ENCODE measurements at regions not wholly inside any gene's neighbourhood (a gene's known extent, or its start where the extent isn't known, plus 50 kb on each side); places are given as distances from the start of the nearest gene placed in this dataset.
A peak's percentile ranks its signal among the peaks of the same experiment; 100 is the strongest.

GRCh38 chr1:55382806-55383305 lies 167.7 kb upstream of the USP24 start:
- Histone ChIP-seq H2BK12ac (ENCODE audit: low read length) (peak overlapping the region; percentile 47), H3K14ac (ENCODE audit: low read length) (no peak overlapping the region), H3K79me2 (ENCODE audit: control insufficient read depth, insufficient read depth, low read length, poor library complexity) (no peaks in the 10 kb centered on the region), H3K36me3 (ENCODE audit: control insufficient read depth in 1 of 2, insufficient read depth in 2 of 2, low read length in 2 of 2) (no peaks in the 10 kb centered on the region), H4K8ac (ENCODE audit: low read depth, low read length) (peak overlapping the region; percentile 12), H3K4ac (ENCODE audit: low read depth, low read length) (no peak overlapping the region), H2AK5ac (ENCODE audit: low read length) (peak overlapping the region; percentile 9), H3K79me1 (ENCODE audit: low read length) (peaks cover 18% of the 10 kb centered on the region), H4K12ac (ENCODE audit: low read depth, low read length) (no peak overlapping the region), H4K91ac (ENCODE audit: low read depth, low read length) (peak overlapping the region; percentile 34), H2BK120ac (ENCODE audit: insufficient read depth, low read length, poor library complexity) (peak overlapping the region; percentile 69), H2AFZ (ENCODE audit: insufficient read depth, low read length, poor library complexity) (no peak overlapping the region), H3K27ac (ENCODE audit: low read depth, low read length) (no peak overlapping the region), H2BK5ac (ENCODE audit: low read depth, low read length, poor library complexity) (no peak overlapping the region), H3K4me2 (ENCODE audit: low read length) (no peak overlapping the region), H3K9ac (ENCODE audit: low read length) (no peak overlapping the region), H3K27me3 (ENCODE audit: insufficient read depth, low read length) (no peaks in the 10 kb centered on the region), H3K9me3 (ENCODE audit: insufficient read depth, low read depth, low read length) (peaks cover 2% of the 10 kb centered on the region), H3K23ac (ENCODE audit: low read length) (no peak overlapping the region), H3K4me1 (ENCODE audit: control insufficient read depth in 1 of 2, insufficient read depth in 2 of 2, low read length in 2 of 2) (peaks cover 3 to 4% of the 10 kb centered on the region in 2 experiments), H3K18ac (ENCODE audit: low read length) (no peak overlapping the region), H3K4me3 (ENCODE audit: low read depth, low read length) (no peak overlapping the region)
- no peak for DNase-seq
- no CpG with 5 or more reads among the region's 11 CpGs for WGBS (ENCODE audit: extremely low coverage, insufficient coverage, insufficient read length)

DNA sequence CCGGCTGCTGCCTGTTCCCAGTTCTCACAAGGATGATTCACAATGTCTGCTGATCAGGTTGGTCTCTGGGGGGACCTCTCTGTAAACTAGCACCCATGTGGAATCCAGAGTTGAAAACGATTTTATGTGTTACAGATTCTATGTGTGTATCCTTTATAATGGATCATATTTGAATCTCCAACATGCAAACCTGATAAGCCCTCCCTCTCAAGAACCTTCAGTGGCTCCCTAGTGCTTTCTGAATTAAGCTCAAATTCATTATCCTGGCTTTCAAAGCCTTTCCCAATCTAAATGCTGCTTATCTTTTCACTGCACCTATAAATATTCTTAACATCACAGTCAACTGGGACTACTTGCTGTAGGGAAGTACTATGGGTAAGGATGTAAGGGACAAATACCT lies 166.8 kb upstream of the USP24 start:
- no peak overlapping the region for H4K12ac ChIP-seq (ENCODE audit: low read depth, low read length)
- no peak overlapping the region for H3K27ac ChIP-seq (ENCODE audit: low read depth, low read length)
- no peak overlapping the region for H3K14ac ChIP-seq (ENCODE audit: low read length)
- peaks cover 24% of the 10 kb centered on the region for H3K79me1 ChIP-seq (ENCODE audit: low read length)
- H3K9me3 ChIP-seq (ENCODE audit: insufficient read depth, low read depth, low read length) = peaks cover 2% of the 10 kb centered on the region
- no peaks in the 10 kb centered on the region for H3K36me3 ChIP-seq (ENCODE audit: control insufficient read depth in 1 of 2, insufficient read depth in 2 of 2, low read length in 2 of 2)
- H4K8ac ChIP-seq (ENCODE audit: low read depth, low read length) = no peak overlapping the region
- no peak overlapping the region for H2BK5ac ChIP-seq (ENCODE audit: low read depth, low read length, poor library complexity)
- no peak overlapping the region for H4K91ac ChIP-seq (ENCODE audit: low read depth, low read length)
- no CpG with 5 or more reads among the region's 2 CpGs for WGBS (ENCODE audit: extremely low coverage, insufficient coverage, insufficient read length)
- H2AFZ ChIP-seq (ENCODE audit: insufficient read depth, low read length, poor library complexity) = no peak overlapping the region
- H3K27me3 ChIP-seq (ENCODE audit: insufficient read depth, low read length) = no peaks in the 10 kb centered on the region
- H3K4me2 ChIP-seq (ENCODE audit: low read length) = no peak overlapping the region
- H2AK5ac ChIP-seq (ENCODE audit: low read length) = no peak overlapping the region
- no peaks in the 10 kb centered on the region for H3K79me2 ChIP-seq (ENCODE audit: control insufficient read depth, insufficient read depth, low read length, poor library complexity)
- no peak overlapping the region for H3K9ac ChIP-seq (ENCODE audit: low read length)
- peak overlapping the region; percentile 56 for H2BK12ac ChIP-seq (ENCODE audit: low read length)
- H3K4me3 ChIP-seq (ENCODE audit: low read depth, low read length) = no peak overlapping the region
- H2BK120ac ChIP-seq (ENCODE audit: insufficient read depth, low read length, poor library complexity) = no peak overlapping the region
- no peak overlapping the region for H3K18ac ChIP-seq (ENCODE audit: low read length)
- DNase-seq = no peak
- peaks cover 7 to 9% of the 10 kb centered on the region in 2 experiments for H3K4me1 ChIP-seq (ENCODE audit: control insufficient read depth in 1 of 2, insufficient read depth in 2 of 2, low read length in 2 of 2)
- H3K23ac ChIP-seq (ENCODE audit: low read length) = no peak overlapping the region
- H3K4ac ChIP-seq (ENCODE audit: low read depth, low read length) = no peak overlapping the region

- Histone ChIP-seq H3K79me2 (ENCODE audit: control insufficient read depth, insufficient read depth, low read length, poor library complexity) (no peaks in the 10 kb centered on the region), H3K4ac (ENCODE audit: low read depth, low read length) (no peak overlapping the region), H3K14ac (ENCODE audit: low read length) (no peak overlapping the region), H2AFZ (ENCODE audit: insufficient read depth, low read length, poor library complexity) (no peak overlapping the region), H2BK12ac (ENCODE audit: low read length) (peak overlapping the region; percentile 56), H3K27ac (ENCODE audit: low read depth, low read length) (no peak overlapping the region), H4K91ac (ENCODE audit: low read depth, low read length) (no peak overlapping the region), H3K4me2 (ENCODE audit: low read length) (no peak overlapping the region), H4K8ac (ENCODE audit: low read depth, low read length) (no peak overlapping the region), H4K12ac (ENCODE audit: low read depth, low read length) (no peak overlapping the region), H3K36me3 (ENCODE audit: control insufficient read depth in 1 of 2, insufficient read depth in 2 of 2, low read length in 2 of 2) (no peaks in the 10 kb centered on the region), H3K9me3 (ENCODE audit: insufficient read depth, low read depth, low read length) (peaks cover 2% of the 10 kb centered on the region), H3K4me1 (ENCODE audit: control insufficient read depth in 1 of 2, insufficient read depth in 2 of 2, low read length in 2 of 2) (peaks cover 7 to 9% of the 10 kb centered on the region in 2 experiments), H2BK5ac (ENCODE audit: low read depth, low read length, poor library complexity) (no peak overlapping the region), H3K23ac (ENCODE audit: low read length) (no peak overlapping the region), H2AK5ac (ENCODE audit: low read length) (no peak overlapping the region), H3K27me3 (ENCODE audit: insufficient read depth, low read length) (no peaks in the 10 kb centered on the region), H2BK120ac (ENCODE audit: insufficient read depth, low read length, poor library complexity) (no peak overlapping the region), H3K79me1 (ENCODE audit: low read length) (peaks cover 24% of the 10 kb centered on the region), H3K18ac (ENCODE audit: low read length) (no peak overlapping the region), H3K4me3 (ENCODE audit: low read depth, low read length) (no peak overlapping the region), H3K9ac (ENCODE audit: low read length) (no peak overlapping the region)
- WGBS (ENCODE audit: extremely low coverage, insufficient coverage, insufficient read length) = no CpG with 5 or more reads among the region's 5 CpGs
- DNase-seq = no peak
Measured at GRCh38 chr1:55381491-55381890, 166.3 kb upstream of the USP24 start.

GRCh38 chr1:55380355-55380970 lies 165.3 kb upstream of the USP24 start:
- H2BK120ac ChIP-seq (ENCODE audit: insufficient read depth, low read length, poor library complexity) = no peak overlapping the region
- H4K91ac ChIP-seq (ENCODE audit: low read depth, low read length) = peak overlapping the region; percentile 16
- WGBS (ENCODE audit: extremely low coverage, insufficient coverage, insufficient read length) = no CpG with 5 or more reads among the region's 4 CpGs
- H3K9ac ChIP-seq (ENCODE audit: low read length) = no peak overlapping the region
- H2AK5ac ChIP-seq (ENCODE audit: low read length) = peak overlapping the region; percentile 34
- no peak overlapping the region for H3K4ac ChIP-seq (ENCODE audit: low read depth, low read length)
- no peak overlapping the region for H3K4me3 ChIP-seq (ENCODE audit: low read depth, low read length)
- peaks cover 6 to 8% of the 10 kb centered on the region in 2 experiments for H3K4me1 ChIP-seq (ENCODE audit: control insufficient read depth in 1 of 2, insufficient read depth in 2 of 2, low read length in 2 of 2)
- no peak overlapping the region for H3K27ac ChIP-seq (ENCODE audit: low read depth, low read length)
- H4K12ac ChIP-seq (ENCODE audit: low read depth, low read length) = no peak overlapping the region
- H2AFZ ChIP-seq (ENCODE audit: insufficient read depth, low read length, poor library complexity) = no peak overlapping the region
- no peak overlapping the region for H4K8ac ChIP-seq (ENCODE audit: low read depth, low read length)
- H3K9me3 ChIP-seq (ENCODE audit: insufficient read depth, low read depth, low read length) = peaks cover 2% of the 10 kb centered on the region
- no peak overlapping the region for H3K23ac ChIP-seq (ENCODE audit: low read length)
- no peak overlapping the region for H3K18ac ChIP-seq (ENCODE audit: low read length)
- H3K79me1 ChIP-seq (ENCODE audit: low read length) = peaks cover 26% of the 10 kb centered on the region
- H3K27me3 ChIP-seq (ENCODE audit: insufficient read depth, low read length) = no peaks in the 10 kb centered on the region
- no peak overlapping the region for H3K14ac ChIP-seq (ENCODE audit: low read length)
- no peaks in the 10 kb centered on the region for H3K36me3 ChIP-seq (ENCODE audit: control insufficient read depth in 1 of 2, insufficient read depth in 2 of 2, low read length in 2 of 2)
- DNase-seq = no peak
- peak overlapping the region; percentile 86 for H2BK12ac ChIP-seq (ENCODE audit: low read length)
- no peak overlapping the region for H3K4me2 ChIP-seq (ENCODE audit: low read length)
- H3K79me2 ChIP-seq (ENCODE audit: control insufficient read depth, insufficient read depth, low read length, poor library complexity) = no peaks in the 10 kb centered on the region
- no peak overlapping the region for H2BK5ac ChIP-seq (ENCODE audit: low read depth, low read length, poor library complexity)

All from trophoblast cell (in vitro differentiated cells and primary cell).